ENCODE measurements at regions not wholly inside any gene's neighbourhood (a gene's known extent, or its start where the extent isn't known, plus 50 kb on each side); places are given as distances from the start of the nearest gene placed in this dataset.

DNA sequence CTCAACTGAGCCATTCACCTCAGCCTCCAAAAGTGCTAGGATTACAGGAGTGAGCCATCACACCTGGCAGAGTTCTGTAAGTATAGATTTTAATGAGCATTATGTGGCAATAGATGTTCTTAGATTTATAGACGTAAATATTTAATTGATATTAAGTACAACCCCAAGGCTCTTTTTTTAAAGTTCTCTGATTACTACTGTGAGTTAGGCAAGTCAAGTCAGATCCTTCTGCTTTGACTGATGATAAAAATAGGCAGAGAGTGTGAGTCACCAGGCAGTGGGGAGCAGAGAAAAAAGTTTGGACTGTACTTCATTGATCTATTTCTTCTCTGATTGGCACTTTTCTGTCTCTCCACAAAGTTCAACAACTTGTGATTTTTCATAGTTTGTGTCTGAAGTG, 1379.9 kb downstream of the UQCRFS1 start:
- TF ChIP-seq, protein P1, sequence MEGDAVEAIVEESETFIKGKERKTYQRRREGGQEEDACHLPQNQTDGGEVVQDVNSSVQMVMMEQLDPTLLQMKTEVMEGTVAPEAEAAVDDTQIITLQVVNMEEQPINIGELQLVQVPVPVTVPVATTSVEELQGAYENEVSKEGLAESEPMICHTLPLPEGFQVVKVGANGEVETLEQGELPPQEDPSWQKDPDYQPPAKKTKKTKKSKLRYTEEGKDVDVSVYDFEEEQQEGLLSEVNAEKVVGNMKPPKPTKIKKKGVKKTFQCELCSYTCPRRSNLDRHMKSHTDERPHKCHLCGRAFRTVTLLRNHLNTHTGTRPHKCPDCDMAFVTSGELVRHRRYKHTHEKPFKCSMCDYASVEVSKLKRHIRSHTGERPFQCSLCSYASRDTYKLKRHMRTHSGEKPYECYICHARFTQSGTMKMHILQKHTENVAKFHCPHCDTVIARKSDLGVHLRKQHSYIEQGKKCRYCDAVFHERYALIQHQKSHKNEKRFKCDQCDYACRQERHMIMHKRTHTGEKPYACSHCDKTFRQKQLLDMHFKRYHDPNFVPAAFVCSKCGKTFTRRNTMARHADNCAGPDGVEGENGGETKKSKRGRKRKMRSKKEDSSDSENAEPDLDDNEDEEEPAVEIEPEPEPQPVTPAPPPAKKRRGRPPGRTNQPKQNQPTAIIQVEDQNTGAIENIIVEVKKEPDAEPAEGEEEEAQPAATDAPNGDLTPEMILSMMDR (conservative IDR thresholded peaks at IDR 0.05; ENCODE audit: low read length): no peak
- TF ChIP-seq EZH2phosphoT487 (IDR thresholded peaks at IDR 0.05; ENCODE audit: borderline replicate concordance): no peak

Data from Loucy (cell line).